ENCODE measurements at regions not wholly inside any gene's neighbourhood (a gene's known extent, or its start where the extent isn't known, plus 50 kb on each side); places are given as distances from the start of the nearest gene placed in this dataset.

- BruUV-seq (replicated peaks) = no TSS peak
- Mint-ChIP-seq H3K27ac (ENCODE audit: low read depth, unreplicated experiment) (no peak overlapping the region), H3K27me3 (ENCODE audit: insufficient read depth, unreplicated experiment) (peaks cover 19% of the 10 kb centered on the region), H3K9me3 (ENCODE audit: unreplicated experiment) (no peaks in the 10 kb centered on the region), H3K4me3 (ENCODE audit: unreplicated experiment) (no peak overlapping the region), H3K36me3 (ENCODE audit: insufficient read depth, unreplicated experiment) (no peaks in the 10 kb centered on the region), H3K4me1 (ENCODE audit: insufficient read depth, unreplicated experiment) (peaks cover 22% of the 10 kb centered on the region)
- intact Hi-C loops (cut with micrococcal nuclease) = no loop called here
- POLR2A ChIA-PET = interaction anchor here (1.1 kb wide), 1 partner anchor 26 kb away, joined by 3 read pairs; no protein-coding TSS in a partner anchor
- DNase-seq (ENCODE audit: unreplicated experiment) = no peak
- CTCF ChIA-PET = interaction anchor here (0.5 to 3.2 kb wide), 4 partner anchors 10 to 231 kb away, joined by 3 to 21 read pairs (median 8); no protein-coding TSS in a partner anchor
- TF ChIP-seq, protein P1, sequence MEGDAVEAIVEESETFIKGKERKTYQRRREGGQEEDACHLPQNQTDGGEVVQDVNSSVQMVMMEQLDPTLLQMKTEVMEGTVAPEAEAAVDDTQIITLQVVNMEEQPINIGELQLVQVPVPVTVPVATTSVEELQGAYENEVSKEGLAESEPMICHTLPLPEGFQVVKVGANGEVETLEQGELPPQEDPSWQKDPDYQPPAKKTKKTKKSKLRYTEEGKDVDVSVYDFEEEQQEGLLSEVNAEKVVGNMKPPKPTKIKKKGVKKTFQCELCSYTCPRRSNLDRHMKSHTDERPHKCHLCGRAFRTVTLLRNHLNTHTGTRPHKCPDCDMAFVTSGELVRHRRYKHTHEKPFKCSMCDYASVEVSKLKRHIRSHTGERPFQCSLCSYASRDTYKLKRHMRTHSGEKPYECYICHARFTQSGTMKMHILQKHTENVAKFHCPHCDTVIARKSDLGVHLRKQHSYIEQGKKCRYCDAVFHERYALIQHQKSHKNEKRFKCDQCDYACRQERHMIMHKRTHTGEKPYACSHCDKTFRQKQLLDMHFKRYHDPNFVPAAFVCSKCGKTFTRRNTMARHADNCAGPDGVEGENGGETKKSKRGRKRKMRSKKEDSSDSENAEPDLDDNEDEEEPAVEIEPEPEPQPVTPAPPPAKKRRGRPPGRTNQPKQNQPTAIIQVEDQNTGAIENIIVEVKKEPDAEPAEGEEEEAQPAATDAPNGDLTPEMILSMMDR (IDR thresholded peaks at IDR 0.05; ENCODE audit: unreplicated experiment) = no peak
Measured at GRCh38 chr12:4117386-4118016, 156.1 kb upstream of the CCND2 start.

GRCh38 chr12:4116251-4117111, 157.1 kb upstream of the CCND2 start:
- POLR2A ChIA-PET = interaction anchor here (0.7 to 1.1 kb wide), 3 partner anchors 13 to 735 kb away, joined by 3 read pairs; no protein-coding TSS in a partner anchor
- H3K4me1 Mint-ChIP-seq (ENCODE audit: insufficient read depth, unreplicated experiment) = peaks cover 23% of the 10 kb centered on the region
- intact Hi-C loops (cut with micrococcal nuclease) = no loop called here
- no peak overlapping the region for H3K4me3 Mint-ChIP-seq (ENCODE audit: unreplicated experiment)
- no peaks in the 10 kb centered on the region for H3K36me3 Mint-ChIP-seq (ENCODE audit: insufficient read depth, unreplicated experiment)
- TF ChIP-seq, protein P1 (IDR thresholded peaks at IDR 0.05; ENCODE audit: unreplicated experiment) = no peak
- CTCF ChIA-PET = interaction anchor here (0.6 to 3.2 kb wide), 6 partner anchors 9 to 230 kb away, joined by 3 to 21 read pairs (median 4); no protein-coding TSS in a partner anchor
- H3K9me3 Mint-ChIP-seq (ENCODE audit: unreplicated experiment) = no peaks in the 10 kb centered on the region
- H3K27me3 Mint-ChIP-seq (ENCODE audit: insufficient read depth, unreplicated experiment) = peaks cover 13% of the 10 kb centered on the region
- BruUV-seq (replicated peaks) = no TSS peak
- H3K27ac Mint-ChIP-seq (ENCODE audit: low read depth, unreplicated experiment) = no peak overlapping the region
- DNase-seq (ENCODE audit: unreplicated experiment) = peak; percentile 37

GRCh38 chr12:4115570-4115969, 158.0 kb upstream of the CCND2 start:
- no TSS peak for BruUV-seq (replicated peaks)
- no peaks in the 10 kb centered on the region for H3K36me3 Mint-ChIP-seq (ENCODE audit: insufficient read depth, unreplicated experiment)
- no peak overlapping the region for H3K4me3 Mint-ChIP-seq (ENCODE audit: unreplicated experiment)
- no peak overlapping the region for H3K27ac Mint-ChIP-seq (ENCODE audit: low read depth, unreplicated experiment)
- no peak for DNase-seq (ENCODE audit: unreplicated experiment)
- CTCF ChIA-PET = interaction anchor here (0.6 to 3.2 kb wide), 3 partner anchors 8 to 16 kb away, joined by 3 to 21 read pairs (median 6); no protein-coding TSS in a partner anchor
- peaks cover 23% of the 10 kb centered on the region for H3K4me1 Mint-ChIP-seq (ENCODE audit: insufficient read depth, unreplicated experiment)
- intact Hi-C loops (cut with micrococcal nuclease) = no loop called here
- TF ChIP-seq, protein P1 (IDR thresholded peaks at IDR 0.05; ENCODE audit: unreplicated experiment) = no peak
- POLR2A ChIA-PET = interaction anchor here (1.2 kb wide), 1 partner anchor 22 kb away, joined by 6 read pairs; no protein-coding TSS in a partner anchor
- peaks cover 4% of the 10 kb centered on the region for H3K27me3 Mint-ChIP-seq (ENCODE audit: insufficient read depth, unreplicated experiment)
- H3K9me3 Mint-ChIP-seq (ENCODE audit: unreplicated experiment) = no peaks in the 10 kb centered on the region

GRCh38 chr12:4114986-4115385, 158.6 kb upstream of the CCND2 start:
- H3K36me3 Mint-ChIP-seq (ENCODE audit: insufficient read depth, unreplicated experiment) = no peaks in the 10 kb centered on the region
- H3K27me3 Mint-ChIP-seq (ENCODE audit: insufficient read depth, unreplicated experiment) = no peaks in the 10 kb centered on the region
- H3K4me3 Mint-ChIP-seq (ENCODE audit: unreplicated experiment) = no peak overlapping the region
- TF ChIP-seq, protein P1 (IDR thresholded peaks at IDR 0.05; ENCODE audit: unreplicated experiment) = no peak
- BruUV-seq (replicated peaks) = no TSS peak
- ChIA-PET POLR2A (interaction anchor here (1.2 kb wide), 1 partner anchor 23 kb away, joined by 6 read pairs; no protein-coding TSS in a partner anchor), CTCF (interaction anchor here (0.6 to 3.2 kb wide), 4 partner anchors 7 to 1680 kb away, joined by 3 to 21 read pairs (median 4); no protein-coding TSS in a partner anchor)
- H3K27ac Mint-ChIP-seq (ENCODE audit: low read depth, unreplicated experiment) = no peak overlapping the region
- DNase-seq (ENCODE audit: unreplicated experiment) = no peak
- no peaks in the 10 kb centered on the region for H3K9me3 Mint-ChIP-seq (ENCODE audit: unreplicated experiment)
- intact Hi-C loops (cut with micrococcal nuclease) = no loop called here
- peaks cover 23% of the 10 kb centered on the region for H3K4me1 Mint-ChIP-seq (ENCODE audit: insufficient read depth, unreplicated experiment)

Data from MCF 10A (cell line).